M059J (cell line): ENCODE measurements at regions not wholly inside any gene's neighbourhood (a gene's known extent, or its start where the extent isn't known, plus 50 kb on each side); places are given as distances from the start of the nearest gene placed in this dataset.
A peak's percentile ranks its signal among the peaks of the same experiment; 100 is the strongest.

ENCODE experiments used
- DNase-seq: peaks from one replicate; pipeline ENCODE4 v3.0.0-alpha.2; 2012; ENCODE audit warnings: low read depth

DNA sequence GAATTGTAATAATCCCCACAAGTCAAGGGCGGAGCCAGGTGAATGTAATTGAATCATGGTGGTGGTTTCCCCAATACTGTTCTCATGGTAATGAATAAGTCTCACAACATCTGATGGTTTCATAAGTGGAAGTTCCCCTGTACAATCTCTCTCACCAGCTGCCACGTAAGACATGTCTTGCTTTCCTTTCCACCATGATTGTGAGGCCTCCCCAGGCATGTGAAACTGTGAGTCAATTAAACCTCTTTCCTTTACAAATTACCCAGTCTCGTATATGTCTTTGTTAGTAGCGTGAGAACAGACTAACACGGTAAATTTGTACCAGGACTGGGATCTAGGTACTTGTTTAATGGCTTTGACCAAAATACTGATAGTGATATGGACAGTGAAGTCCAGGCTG lies 744.3 kb upstream of the REG3G start:
- DNase-seq, result peak; percentile 5

DNA sequence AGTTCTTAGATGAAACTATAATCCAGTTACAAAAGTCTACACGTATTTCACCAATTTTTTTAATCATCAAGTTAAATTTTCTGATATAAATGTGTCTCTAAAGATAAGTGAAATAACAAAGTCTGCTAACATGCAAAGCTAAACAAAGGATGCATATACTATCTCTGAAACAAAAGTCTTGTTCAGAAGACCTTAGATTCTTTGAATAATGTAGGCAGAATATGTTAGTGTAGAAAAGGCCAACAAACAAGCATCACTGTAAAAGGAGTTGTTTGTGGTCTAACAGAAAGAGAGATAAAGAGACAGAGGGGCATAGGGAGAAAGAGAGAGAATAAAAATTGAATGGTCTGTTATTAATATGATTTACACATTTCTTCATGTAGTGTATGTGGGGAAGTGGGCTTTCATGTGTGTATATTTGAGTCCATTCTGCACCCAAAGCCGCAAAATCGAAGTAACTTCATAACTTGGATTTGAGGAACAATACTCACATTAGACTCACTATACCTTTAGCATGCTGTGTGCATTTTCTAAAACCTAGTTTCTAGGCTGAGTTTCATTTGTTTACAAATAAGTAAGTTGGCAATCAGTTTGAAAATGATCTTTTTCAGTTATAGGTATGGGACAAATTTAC lies 734.8 kb upstream of the REG3G start:
- no peak for DNase-seq

DNA sequence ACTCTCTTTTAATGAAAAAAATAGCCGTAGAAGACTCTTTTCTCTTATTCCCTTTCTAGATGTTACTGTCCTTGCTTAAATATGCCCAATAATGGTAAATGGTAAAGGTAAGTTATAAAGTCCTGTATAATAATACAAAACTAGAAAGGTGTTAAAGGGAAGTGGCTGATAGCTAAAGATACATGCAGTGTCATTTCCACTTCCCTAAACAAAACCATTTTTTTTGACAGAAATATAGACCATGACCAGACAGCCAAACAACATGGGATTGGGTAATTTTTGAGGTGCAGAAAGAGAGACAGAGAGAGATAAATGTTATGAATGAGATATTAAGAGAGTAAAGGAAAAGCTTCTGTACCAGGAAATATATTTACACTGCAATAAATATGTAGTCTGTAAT lies 731.7 kb upstream of the REG3G start:
- no peak for DNase-seq

DNA sequence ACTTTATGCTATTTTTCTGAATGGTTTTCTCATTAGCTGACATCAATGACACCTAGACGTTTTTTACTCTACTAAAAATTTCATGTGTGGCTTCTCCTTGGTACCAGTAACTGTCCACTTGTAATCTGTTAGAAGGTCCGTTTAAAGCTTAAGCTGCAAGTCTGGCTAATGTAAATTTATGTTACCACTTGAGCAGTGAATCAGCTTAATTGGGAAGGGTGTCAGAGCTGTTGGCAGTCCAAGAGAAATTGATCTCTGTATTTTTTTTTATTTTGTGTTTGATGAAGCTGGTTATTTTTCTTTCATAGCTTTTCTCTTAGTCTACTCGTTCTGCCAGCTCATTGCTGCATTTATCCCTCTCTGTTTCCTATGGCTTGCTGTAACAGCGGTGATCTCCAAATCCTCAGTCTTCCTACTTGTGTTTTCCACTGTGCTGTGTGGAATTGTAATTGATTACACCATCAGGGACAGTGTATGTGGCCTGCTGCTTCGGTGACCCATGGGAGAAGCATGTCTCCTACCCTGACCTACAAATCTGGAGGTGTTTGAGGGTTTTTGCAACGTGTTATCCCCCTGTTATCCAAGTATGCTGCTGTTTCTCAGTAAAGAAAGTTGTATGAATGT lies 724.2 kb upstream of the REG3G start:
- DNase-seq, result no peak

DNA sequence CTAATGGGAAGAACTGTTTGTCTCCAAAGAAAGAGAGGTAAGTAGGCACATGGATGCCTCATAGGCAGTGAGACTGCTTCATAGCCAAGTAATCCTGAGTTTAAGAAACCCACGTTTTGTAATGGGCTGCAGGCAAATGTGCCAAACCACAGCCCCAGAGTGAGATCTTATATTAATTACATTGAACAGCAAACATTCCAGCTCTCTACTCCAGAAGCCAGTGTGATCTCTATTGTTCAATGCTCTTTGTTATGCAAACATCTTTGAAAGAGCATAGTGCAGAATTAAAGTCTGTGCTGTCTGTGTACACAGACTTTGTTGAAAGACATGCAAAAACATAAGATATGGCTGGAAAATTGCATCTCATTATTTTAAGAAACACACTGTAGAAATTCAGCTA lies 720.8 kb upstream of the REG3G start:
- no peak for DNase-seq

DNA sequence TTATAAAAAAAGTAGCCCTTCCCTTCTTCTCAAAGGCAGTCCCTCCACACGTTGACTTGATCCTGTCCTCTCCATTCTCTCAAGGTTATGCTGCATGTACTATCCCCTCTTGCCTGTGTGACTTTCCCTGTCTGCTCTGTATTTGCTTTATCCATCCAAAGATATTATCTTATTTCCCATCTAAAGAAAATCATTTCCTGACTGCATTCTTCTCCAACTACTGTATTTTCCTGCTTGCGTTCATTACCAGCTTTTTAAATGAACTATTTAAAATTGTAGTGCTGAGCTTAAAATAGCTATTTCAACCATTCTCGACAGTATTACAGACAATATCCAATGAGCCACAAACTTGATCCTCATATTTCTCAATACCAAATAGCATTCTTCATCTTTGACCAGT lies 716.0 kb upstream of the REG3G start:
- DNase-seq, result peak; percentile 21

DNA sequence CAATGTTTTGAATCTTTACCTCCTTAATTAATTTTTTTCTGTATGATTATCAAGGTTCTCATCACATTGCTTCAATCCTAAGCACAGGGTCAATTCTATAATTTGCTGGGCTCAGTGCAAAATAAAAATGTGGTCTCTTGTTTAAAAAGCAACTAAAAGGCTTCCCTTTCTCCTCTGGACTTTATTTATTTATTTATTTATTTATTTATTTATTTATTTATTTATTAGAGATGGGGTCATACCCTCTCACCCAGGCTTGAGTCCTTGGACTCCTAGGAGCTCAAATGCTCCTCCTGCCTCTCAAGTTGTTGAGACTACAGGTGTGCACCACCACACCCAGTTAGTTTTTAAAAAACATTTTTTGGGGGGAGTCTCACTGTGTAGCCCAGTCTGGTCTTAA lies 710.1 kb upstream of the REG3G start:
- DNase-seq, result no peak

DNA sequence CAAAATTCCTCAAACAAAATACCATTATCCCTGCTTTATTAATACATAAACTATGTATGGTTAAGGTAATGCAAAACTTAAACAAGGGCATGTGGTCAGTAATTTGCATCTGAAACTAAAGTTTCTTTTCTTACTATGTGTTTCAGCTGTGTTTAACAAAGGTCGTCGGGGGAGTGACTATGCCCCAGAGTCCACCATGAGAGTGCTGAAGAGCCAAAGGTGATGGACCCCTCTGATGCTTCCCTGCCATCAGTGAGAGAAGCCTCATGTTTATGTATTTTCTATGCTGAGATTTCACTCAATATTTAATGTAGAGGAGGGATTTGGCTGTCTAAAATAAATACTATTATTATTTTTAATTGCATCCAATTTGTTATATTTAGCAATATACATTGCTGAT lies 707.2 kb upstream of the REG3G start:
- DNase-seq, result no peak

DNA sequence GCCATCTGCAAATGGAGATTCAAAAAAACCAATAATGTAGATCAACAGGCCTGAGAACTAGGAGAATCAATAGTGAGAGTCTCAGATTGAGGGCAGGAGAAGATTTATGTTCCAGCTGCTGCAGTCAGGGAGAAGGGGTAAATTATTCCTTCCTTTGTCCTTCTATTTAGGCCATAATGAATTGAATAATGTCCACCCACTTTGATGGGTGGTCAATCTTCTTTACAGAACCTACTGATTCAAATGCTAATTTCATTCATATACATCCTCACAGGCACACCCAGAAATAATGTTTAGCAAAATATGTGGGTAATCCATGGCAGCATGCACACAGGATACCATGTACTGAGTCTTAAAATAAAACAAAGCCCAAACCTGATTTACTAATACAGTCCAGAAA lies 695.3 kb upstream of the REG3G start:
- no peak for DNase-seq

DNA sequence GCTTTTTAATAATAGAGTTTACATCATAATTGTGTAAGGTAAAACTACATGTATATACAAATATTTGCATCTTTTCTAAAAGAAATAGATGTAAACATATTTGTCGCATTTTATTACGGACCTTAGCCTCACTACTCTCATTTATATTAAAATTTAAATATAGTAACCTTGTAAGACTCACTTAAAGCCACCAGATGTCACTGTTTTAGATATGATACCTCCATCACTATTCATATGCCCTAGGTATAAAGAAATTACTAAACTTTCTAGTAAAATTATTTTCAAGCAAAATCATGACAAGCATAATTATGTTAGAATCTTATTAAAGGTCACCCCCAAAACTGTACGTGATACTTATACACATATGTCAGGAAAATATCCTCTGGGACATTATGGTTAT lies 674.3 kb upstream of the REG3G start:
- DNase-seq, result no peak

DNA sequence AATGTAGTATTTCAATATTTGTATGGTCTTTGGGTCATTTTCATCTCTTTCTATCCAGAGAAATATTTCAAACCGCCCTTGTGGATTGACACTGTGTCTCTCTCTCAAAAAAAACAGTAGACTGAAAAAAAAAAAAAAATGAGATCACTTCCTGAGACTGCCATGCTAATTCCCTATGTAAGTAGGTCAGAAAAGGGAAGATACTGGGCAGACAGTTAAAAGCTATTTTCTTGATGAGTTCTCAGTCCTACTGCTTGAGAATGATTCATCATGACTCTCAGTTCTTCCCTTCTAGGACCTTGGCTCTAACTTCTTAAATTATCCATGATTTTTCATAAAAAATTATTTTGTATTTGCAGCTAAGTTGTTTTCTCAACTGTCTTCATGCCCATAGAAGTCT lies 672.3 kb upstream of the REG3G start:
- peak; percentile 25 for DNase-seq

DNA sequence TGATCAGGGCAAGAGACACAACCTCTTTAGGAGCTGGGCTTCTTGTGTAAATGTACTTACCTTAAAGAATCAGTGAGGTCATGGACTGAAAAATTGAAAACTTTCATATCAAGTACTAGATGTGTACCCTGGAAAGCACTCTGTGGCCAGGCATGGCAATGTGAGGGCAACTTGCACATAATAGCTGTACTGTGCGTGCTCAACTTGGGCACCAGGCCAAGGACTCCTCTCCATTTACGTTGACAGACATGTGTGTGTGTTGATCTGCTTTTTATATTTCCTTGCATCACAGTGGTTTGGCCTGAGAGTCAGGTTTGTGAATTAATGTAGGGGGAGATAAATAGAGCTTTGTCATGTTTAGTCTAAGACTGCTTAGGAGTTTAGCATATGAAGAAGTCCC lies 669.5 kb upstream of the REG3G start:
- DNase-seq, result no peak

DNA sequence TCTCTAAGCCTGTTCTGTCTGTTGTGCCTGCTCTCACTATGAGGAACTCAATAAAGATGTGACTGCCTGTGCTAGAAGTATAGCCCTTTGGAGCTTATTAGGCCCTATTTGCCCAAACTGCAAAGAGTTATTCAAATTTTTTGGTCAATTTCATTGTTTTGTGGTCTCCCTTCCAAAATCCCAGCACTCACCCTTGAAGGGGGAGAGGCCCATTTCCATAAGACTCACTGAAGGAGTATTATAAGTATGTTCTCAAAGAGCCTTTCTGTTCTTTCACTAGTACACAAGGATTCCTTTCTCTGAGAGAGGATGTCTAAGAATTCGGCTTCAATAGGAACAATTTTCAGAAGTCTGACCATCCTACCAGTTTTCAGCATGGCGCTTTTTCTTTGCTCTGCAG lies 641.9 kb upstream of the REG3G start:
- no peak for DNase-seq

DNA sequence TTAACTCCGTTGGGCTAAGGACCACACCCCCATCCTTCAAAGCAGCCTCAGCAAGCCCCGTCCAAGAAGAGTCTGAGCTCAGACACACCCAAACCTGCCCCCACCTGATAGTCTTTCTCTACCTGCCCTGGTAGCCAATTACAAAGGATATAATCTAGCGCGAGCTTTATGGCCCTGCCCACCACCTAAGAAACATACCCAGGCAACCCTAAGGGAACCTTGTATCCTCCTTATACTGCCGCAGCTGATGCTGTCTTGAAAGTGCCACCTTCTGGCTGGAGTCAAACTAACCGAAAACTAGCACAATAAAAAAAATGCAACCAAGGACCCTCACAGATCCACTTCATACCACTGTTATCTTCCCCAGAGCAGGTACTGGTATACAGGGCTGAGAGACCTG lies 628.3 kb upstream of the REG3G start:
- DNase-seq, result no peak

DNA sequence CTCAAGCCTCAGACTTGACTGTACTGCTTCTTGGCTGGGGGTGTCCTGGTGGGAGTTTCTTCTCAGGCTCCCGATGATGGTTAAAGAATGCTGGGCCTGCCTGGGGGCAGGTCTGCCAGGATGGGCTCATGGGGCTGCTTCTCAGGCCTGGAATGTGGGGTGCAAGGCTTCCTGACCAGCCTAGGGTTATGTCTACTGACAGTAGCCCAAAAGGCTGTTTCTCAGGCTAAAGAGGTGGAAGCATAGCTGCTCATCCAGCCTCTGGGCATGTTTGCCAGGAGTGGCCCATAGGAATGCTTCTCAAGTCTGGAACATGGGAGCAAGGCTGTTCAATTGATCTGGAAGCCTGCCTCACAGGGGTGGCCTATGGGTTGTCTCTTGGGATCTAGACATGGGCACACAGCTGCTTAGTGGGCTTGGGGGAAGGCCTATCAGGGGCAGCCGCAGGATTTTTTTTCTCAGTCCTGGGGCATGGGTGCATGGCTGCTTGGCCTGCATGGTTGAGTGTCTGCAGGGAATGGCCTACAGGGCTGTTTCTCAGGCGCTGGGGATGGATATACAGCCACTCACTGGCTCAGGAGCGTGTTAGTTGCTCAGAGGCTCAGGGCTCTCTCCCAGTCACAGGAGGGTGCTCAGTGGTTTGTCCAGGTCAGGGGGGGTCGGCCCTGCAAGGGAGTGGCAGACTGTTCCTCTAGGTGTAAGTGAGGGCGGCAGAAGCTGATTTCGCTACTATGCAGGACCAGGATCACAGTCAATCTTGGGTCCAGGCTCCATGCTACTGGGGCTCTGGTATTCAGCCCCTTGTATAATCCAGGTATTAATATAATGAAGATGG lies 617.3 kb upstream of the REG3G start:
- DNase-seq, result no peak

DNA sequence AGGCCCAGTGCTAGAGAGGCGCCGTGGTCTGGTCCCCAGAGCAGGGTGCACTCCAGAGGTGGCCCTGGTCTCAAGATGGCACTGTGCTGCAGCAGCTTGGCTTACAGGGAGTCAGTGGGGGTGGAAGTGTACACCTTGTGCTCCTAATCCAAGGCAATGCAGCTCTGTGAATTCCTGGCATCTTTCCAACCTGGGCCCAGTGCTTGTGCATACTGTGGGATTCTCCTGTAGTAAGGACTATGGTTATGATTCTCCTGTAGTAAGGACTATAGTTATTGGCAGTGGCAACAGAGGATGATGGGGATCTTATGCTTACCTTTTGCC lies 616.7 kb upstream of the REG3G start:
- no peak for DNase-seq

DNA sequence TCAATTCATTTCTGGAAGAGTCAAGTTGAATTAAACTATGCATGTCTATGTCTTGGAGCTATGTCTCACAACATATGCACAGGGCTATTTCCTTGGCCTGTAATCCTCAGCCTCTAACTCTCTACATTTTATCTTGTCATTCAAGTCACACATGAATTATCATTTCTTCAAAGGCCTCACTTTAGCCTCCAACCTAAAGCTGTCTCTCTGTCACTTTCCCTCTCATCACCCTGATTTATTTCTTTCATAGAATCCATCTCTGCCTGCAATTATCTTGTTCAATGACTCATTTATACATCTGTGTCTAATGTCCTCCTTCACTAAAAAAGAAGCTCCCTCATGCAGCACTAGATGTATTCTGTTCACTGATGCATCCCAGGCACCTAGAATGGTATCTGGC lies 614.2 kb upstream of the REG3G start:
- DNase-seq, result no peak

DNA sequence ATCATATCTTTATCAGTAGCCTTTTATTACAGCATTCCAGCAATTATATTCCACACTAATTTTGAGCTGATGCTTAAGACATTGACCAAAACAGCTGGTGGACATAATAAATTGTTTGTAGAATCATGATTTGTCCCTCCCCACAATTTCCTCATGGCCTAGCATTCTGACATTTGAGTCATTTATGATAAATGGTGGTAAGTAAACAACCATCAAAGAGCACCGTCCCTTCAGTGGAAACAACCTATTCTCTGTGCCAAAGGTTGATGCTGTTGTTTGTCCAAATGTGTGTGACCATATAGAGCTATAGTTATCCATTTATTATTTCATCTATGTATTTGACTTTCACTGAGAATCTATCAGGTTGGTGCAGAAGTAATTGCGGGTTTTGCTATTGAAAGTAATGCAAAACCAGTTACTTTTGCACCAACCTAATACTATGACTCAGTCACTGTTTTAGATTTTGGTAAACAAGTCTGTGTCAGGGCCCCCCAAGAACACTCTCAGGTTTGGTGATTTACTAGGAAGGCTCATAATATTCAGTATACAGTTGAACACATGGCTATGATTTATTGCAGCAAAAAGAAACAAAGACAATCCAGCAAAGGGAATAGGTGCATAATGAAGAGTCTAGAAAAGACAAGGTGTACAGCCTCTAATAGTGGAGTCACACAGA lies 608.7 kb upstream of the REG3G start:
- peak; percentile 12 for DNase-seq

DNA sequence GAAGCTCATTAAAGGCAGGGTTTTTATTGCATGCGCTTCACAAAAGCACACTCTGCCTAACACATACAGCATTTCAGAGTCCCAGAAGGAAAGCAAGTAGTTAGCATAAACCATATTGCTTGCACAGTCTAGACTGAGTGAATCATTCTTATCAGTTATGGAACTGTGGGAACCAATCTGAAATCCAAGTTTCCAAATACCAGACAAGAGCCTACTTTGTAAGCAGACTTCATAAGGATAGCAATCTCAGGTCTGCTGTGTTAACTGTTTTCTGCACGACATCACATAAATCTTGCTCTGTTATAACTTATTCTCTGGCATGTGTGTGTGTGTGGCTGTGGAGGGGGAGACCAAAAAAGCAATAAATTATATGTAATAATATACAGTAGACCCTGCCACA lies 608.1 kb upstream of the REG3G start:
- peak; percentile 46 for DNase-seq

DNA sequence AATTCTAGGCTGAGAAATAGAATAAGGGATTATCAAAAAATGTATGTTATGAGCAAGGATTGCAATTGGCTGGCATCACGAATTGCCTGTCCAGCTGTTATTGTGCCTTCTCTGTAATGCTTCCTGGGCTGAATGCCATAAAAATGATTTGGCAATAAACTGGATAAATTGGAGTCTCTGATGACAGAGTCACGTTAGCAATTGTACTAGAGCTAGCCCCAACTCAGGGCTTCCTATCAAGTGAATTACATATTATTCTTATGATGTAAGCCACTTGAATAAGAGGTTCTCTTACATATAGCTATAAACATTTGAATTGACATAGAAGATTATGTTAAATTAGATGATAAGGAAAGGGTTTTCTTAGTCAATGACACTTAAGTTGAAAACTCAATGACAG lies 607.5 kb upstream of the REG3G start:
- peak; percentile 45 for DNase-seq

DNA sequence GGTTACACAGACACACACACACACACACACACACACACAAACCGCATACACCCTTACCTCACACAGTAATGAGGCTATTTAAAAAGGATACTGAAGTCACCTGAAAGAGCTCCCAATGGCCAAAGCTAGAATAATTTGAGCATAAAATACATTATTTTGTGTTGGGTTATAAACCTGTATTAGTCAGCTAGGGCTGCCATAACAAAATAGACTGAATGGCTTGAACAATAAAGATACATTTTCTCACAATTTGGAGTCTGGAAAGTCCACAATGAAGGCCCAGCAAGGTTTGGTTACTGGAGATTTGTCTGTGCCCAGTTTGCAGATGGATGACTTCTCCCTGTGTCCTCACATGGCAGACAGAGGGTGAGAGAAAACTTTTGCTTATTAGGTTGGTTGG lies 605.4 kb upstream of the REG3G start:
- no peak for DNase-seq

DNA sequence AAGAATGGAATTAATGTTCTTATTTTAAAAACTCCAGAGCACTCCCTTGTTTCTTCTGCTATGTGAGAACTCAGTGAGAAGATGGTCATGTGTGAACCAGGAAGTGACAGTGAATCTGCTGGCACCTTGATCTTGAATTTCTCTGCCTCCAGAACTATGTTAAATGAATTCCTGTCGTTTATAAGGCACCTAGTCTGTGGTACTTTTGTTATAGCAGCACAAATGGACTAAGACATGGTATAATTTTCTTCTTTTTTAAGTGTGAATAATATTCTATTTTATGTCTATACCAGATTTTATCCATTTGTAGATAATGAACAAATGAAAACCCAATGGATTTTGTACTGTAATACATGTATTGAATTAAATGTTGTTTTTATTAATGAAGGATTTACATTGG lies 601.9 kb upstream of the REG3G start:
- DNase-seq, result no peak

DNA sequence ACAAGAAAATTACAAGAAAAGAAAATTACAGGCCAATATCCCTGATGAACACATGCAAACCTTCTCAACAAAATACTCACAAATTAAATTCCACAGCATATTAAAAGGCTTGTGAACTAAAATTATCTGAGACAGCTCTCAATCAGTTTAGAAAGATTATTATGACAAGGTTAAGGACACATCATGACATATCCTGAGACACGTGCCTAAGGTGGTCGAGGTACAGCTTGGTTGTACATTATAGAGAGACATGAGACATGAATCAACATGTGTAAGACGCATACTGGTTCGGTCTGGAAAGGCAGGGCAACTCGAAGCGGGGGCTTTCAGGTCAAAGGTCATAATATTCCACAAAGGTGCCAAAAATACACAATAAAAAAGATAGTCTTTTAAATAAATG lies 598.3 kb upstream of the REG3G start:
- DNase-seq, result no peak
